ENCODE measurements at regions not wholly inside any gene's neighbourhood (a gene's known extent, or its start where the extent isn't known, plus 50 kb on each side); places are given as distances from the start of the nearest gene placed in this dataset.

DNA sequence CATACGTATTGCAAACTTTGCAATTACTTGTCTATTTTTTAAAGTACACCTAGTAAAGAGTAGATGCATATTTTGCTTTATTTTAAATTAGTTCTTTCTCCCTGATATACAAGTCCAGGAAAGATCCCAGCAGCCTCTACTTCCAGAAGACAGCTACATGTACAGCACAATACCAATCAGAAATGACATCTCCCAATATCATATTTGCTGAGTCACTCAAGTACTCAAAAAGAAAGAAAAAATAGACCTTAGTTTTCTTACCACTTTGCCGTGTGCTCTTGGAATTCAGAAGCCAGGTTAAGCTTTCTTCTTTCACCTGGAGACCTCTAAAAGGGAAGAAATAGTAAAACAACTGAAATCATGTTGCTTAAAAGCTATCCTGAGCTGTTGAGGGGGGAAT lies 412.6 kb upstream of the RUNX1 start:
- Histone ChIP-seq H3K9me3 (peaks cover 0 to 7% (median 0%) of the 10 kb centered on the region in 8 donors), H3K27me3 (replicated peaks in 1 of 7) (no peaks in the 10 kb centered on the region), H3K27ac (no peak overlapping the region), H3K4me1 (no peaks in the 10 kb centered on the region), H3K36me3 (no peaks in the 10 kb centered on the region), H3K4me3 (no peak overlapping the region)
- DNase-seq, result no peak
- TF ChIP-seq POLR2A (IDR thresholded peaks at IDR 0.05) (no peak), POLR2AphosphoS5 (IDR thresholded peaks at IDR 0.05) (no peak)
- TF ChIP-seq, protein P1, sequence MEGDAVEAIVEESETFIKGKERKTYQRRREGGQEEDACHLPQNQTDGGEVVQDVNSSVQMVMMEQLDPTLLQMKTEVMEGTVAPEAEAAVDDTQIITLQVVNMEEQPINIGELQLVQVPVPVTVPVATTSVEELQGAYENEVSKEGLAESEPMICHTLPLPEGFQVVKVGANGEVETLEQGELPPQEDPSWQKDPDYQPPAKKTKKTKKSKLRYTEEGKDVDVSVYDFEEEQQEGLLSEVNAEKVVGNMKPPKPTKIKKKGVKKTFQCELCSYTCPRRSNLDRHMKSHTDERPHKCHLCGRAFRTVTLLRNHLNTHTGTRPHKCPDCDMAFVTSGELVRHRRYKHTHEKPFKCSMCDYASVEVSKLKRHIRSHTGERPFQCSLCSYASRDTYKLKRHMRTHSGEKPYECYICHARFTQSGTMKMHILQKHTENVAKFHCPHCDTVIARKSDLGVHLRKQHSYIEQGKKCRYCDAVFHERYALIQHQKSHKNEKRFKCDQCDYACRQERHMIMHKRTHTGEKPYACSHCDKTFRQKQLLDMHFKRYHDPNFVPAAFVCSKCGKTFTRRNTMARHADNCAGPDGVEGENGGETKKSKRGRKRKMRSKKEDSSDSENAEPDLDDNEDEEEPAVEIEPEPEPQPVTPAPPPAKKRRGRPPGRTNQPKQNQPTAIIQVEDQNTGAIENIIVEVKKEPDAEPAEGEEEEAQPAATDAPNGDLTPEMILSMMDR (IDR thresholded peaks at IDR 0.05 in 8 of 11, conservative IDR thresholded peaks at IDR 0.05 in 3 of 11), result no peak
- intact Hi-C loops (cut with DNase I; ENCODE audit: low total_unique reads), result no loop called here
- 43 to 60% (median 54%) methylated on average over 2 of the region's 2 CpGs for WGBS, 5 donors

DNA sequence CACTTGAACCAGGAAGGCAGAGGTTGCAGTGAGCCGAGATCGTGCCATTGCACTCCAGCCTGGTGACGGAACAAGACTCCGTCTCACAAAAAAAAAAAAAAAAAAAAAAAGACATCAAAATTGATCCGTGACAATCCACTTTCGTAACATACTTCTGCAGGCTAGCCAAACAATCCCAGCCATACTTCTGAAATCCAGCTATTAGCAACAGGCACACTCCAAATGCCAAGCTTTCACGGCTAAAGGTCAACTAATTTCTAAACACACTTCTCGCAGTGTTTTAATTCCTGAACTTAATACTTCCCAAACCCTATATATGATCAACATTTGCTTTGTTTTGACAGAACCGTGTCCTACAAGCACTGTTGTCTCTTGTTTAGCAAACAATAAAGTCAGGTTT lies 411.3 kb upstream of the RUNX1 start:
- TF ChIP-seq POLR2A (IDR thresholded peaks at IDR 0.05), result no peak
- no peak for TF ChIP-seq POLR2AphosphoS5 (IDR thresholded peaks at IDR 0.05)
- TF ChIP-seq, protein P1 (IDR thresholded peaks at IDR 0.05 in 8 of 11, conservative IDR thresholded peaks at IDR 0.05 in 3 of 11), result no peak

DNA sequence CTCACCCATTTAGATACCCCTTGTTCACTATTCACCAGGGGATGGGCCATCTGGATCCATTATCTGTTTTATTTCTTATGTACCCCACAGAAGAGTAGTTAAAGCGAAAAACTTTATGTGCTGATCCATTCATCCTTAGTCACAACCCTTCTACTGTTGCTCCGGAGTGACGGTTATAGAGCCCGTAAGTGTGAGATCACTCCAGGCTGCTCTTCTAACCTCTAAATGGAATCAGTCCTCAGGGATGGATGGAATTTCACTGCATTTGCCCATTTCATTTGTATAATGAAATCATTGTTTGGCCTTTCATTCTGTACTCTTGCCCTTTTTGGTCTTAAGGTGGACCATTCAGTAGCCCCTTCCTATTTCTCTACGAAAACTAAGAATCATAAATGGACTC lies 409.3 kb upstream of the RUNX1 start:
- WGBS, 5 donors, result 92 to 95% (median 94%) methylated on average over 5 of the region's 5 CpGs
- TF ChIP-seq POLR2AphosphoS5 (IDR thresholded peaks at IDR 0.05), result no peak
- no peak for TF ChIP-seq POLR2A (IDR thresholded peaks at IDR 0.05)
- TF ChIP-seq, protein P1 (IDR thresholded peaks at IDR 0.05 in 8 of 11, conservative IDR thresholded peaks at IDR 0.05 in 3 of 11), result no peak
- no peaks in the 10 kb centered on the region for H3K27me3 ChIP-seq (replicated peaks in 1 of 7)
- H3K4me3 ChIP-seq, result no peak overlapping the region
- no peak overlapping the region for H3K27ac ChIP-seq
- no peaks in the 10 kb centered on the region for H3K4me1 ChIP-seq
- no peaks in the 10 kb centered on the region for H3K9me3 ChIP-seq
- DNase-seq, result no peak
- intact Hi-C loops (cut with DNase I; ENCODE audit: low total_unique reads), result no loop called here
- H3K36me3 ChIP-seq, result no peaks in the 10 kb centered on the region

More for the DNA sequence above, 411.3 kb upstream of the RUNX1 start:
- H3K4me1 ChIP-seq, result no peaks in the 10 kb centered on the region
- no peak overlapping the region for H3K27ac ChIP-seq
- DNase-seq, result no peak
- WGBS, 5 donors, result 89 to 94% (median 91%) methylated on average over 8 to 9 of the region's 9 CpGs
- intact Hi-C loops (cut with DNase I; ENCODE audit: low total_unique reads), result no loop called here
- H3K27me3 ChIP-seq (replicated peaks in 1 of 7), result no peaks in the 10 kb centered on the region
- H3K4me3 ChIP-seq, result no peak overlapping the region
- H3K36me3 ChIP-seq, result no peaks in the 10 kb centered on the region
- H3K9me3 ChIP-seq, result peaks cover 0 to 7% (median 0%) of the 10 kb centered on the region in 8 donors

DNA sequence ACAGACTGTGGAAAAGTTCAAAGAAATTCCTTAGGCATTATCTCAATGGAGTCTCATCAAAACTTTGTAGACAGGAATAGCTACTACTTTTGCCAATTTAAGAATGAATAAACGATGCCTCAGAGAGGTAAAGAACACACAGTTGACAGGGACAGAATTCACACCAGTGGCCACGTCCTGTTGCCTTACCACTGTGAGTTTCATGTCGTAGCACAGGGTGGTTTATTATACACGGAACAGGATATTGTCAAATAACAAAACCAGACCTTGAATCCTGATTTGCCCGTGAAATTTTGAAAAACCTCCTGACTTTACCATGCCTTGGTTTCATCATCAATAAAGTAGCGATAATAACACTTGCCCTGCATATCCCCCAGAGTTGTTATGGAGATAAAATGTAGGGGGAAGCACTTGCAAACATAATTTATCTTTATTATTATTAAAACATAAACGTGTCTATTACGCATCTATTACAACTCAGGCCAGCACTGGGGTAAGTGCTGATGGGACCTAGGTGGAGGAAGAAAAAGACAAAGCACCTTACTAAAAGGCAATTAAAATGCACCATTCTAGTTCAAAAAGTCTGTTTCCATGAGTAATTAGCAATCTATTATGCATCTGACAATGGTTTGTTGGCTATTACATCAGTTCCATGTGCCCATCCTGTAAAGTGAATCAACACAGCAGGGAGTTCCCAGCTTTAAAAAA lies 408.1 kb upstream of the RUNX1 start:
- no peaks in the 10 kb centered on the region for H3K9me3 ChIP-seq
- TF ChIP-seq POLR2AphosphoS5 (IDR thresholded peaks at IDR 0.05), result no peak
- no peak for TF ChIP-seq POLR2A (IDR thresholded peaks at IDR 0.05)
- TF ChIP-seq, protein P1 (IDR thresholded peaks at IDR 0.05 in 8 of 11, conservative IDR thresholded peaks at IDR 0.05 in 3 of 11), result no peak
- H3K27ac ChIP-seq, result no peak overlapping the region
- H3K36me3 ChIP-seq, result no peaks in the 10 kb centered on the region
- DNase-seq, result no peak
- intact Hi-C loops (cut with DNase I; ENCODE audit: low total_unique reads), result no loop called here
- no peaks in the 10 kb centered on the region for H3K27me3 ChIP-seq (replicated peaks in 1 of 7)
- WGBS, 5 donors, result 73 to 76% (median 74%) methylated on average over 8 of the region's 8 CpGs
- H3K4me3 ChIP-seq, result no peak overlapping the region
- H3K4me1 ChIP-seq, result no peaks in the 10 kb centered on the region

All from spleen (tissue), 11 donors.